HCT116 (cell line): ENCODE measurements at regions not wholly inside any gene's neighbourhood (a gene's known extent, or its start where the extent isn't known, plus 50 kb on each side); places are given as distances from the start of the nearest gene placed in this dataset.
"Not testable (repeated sequence)": the region's sequence is repeated elsewhere in the genome, so short reads cannot be mapped to it uniquely, and the experiment has no call there.

Experiments used
- ATAC-seq: fragments of 200-7000 bp; cut with Tn5 transposase; 2 replicates; pipeline ENCODE4 v1.9.1; 2020; ENCODE audit warnings: mild to moderate bottlenecking, moderate library complexity
- BruUV-seq: library from RNA; stranded (reverse); fragments of 400-500 nt; replicated peaks from 2 replicates; lab custom pipeline; 2021; lab: Mats Ljungman, UMichigan
- CTCF ChIA-PET: fragments of 300-600 bp; sonication (Branson Sonifier 250); formaldehyde crosslinking; loops from one replicate; lab custom pipeline; 2021; ENCODE audit warnings: antibody characterized with exemption; lab: Charles Lee
- POLR2A ChIA-PET: fragments of 300-600, 350-600 bp; sonication (Branson Sonifier 250); formaldehyde crosslinking; loops from one replicate; lab custom pipeline; 2021; ENCODE audit warnings: antibody characterized with exemption; lab: Charles Lee
- RAD21 ChIA-PET, 2 experiments: fragments of 300-600 bp; sonication (Branson Sonifier 250); formaldehyde crosslinking; loops; one replicate each; lab custom pipeline; 2023; ENCODE audit warnings: low total read pairs in 2 of 2; ENCODE audit not compliant: uncharacterized antibody in 2 of 2, unreplicated experiment in 2 of 2, low non-redundant PET in 1 of 2; lab: Charles Lee
- DNase-seq: peaks from one replicate; pipeline ENCODE4 v3.0.0-alpha.2; 2010; ENCODE audit warnings: low read depth, low spot score
- H2AFZ ChIP-seq: fragments of 200-600 bp; shearing (Covaris generic), sonication (generic); 2 replicates; pipeline ENCODE4 v1.6.1; 2017; ENCODE audit warnings: low read depth, mixed run types, mixed read lengths, antibody characterized with exemption, low read length; ENCODE audit not compliant: poor library complexity, severe bottlenecking
- H3K27ac ChIP-seq: 2 replicates; pipeline ENCODE4 v1.5.1; 2012; ENCODE audit warnings: low read depth, low read length
- H3K27me3 ChIP-seq: fragments of 200-600 bp; sonication (generic); 2 replicates; pipeline ENCODE4 v1.6.1; 2016; ENCODE audit warnings: mixed run types, low read length, mixed read lengths; ENCODE audit not compliant: insufficient read depth
- H3K36me3 ChIP-seq, 2 experiments: fragments of 200-500 bp in 1 of 2; fragments of 200-600 bp in 1 of 2; sonication (Bioruptor generic) in 1 of 2; sonication (generic) in 1 of 2; 2 replicates each; pipeline versions ENCODE4 v1.5.1 to v1.6.1; 2014 to 2016; ENCODE audit warnings: low read length in 2 of 2, inconsistent platforms in 1 of 2, mixed read lengths in 1 of 2, mixed run types in 1 of 2; ENCODE audit not compliant: insufficient read depth in 2 of 2, control insufficient read depth in 1 of 2
- H3K4me1 ChIP-seq, 2 experiments: fragments of 200-600 bp in 1 of 2; sonication (generic) in 1 of 2; 2 replicates each; pipeline versions ENCODE4 v1.5.1 to v1.6.1; 2012 to 2017; ENCODE audit warnings: low read length in 2 of 2, inconsistent platforms in 1 of 2, mild to moderate bottlenecking in 1 of 2, mixed read lengths in 1 of 2, mixed run types in 1 of 2, moderate library complexity in 1 of 2; ENCODE audit not compliant: insufficient read depth in 2 of 2, control insufficient read depth in 1 of 2
- H3K4me2 ChIP-seq: fragments of 200-600 bp; sonication (generic); 2 replicates; pipeline ENCODE4 v1.6.1; 2017; ENCODE audit warnings: mixed run types, low read length, mixed read lengths
- H3K4me3 ChIP-seq, 2 experiments: fragments of 200-600 bp in 1 of 2; sonication (generic) in 1 of 2; replicated peaks in 1 of 2; 2 replicates each; pipeline ENCODE4 v1.5.1; 2011 to 2016; ENCODE audit warnings: low read length in 2 of 2, control low read depth in 1 of 2, low read depth in 1 of 2, mild to moderate bottlenecking in 1 of 2, mixed read lengths in 1 of 2, mixed run types in 1 of 2
- H3K79me2 ChIP-seq: fragments of 200-600 bp; sonication (generic); 2 replicates; pipeline ENCODE4 v1.6.1; 2017; ENCODE audit warnings: mild to moderate bottlenecking, mixed run types, low read length, moderate library complexity, mixed read lengths; ENCODE audit not compliant: insufficient read depth
- H3K9ac ChIP-seq: fragments of 200-600 bp; sonication (generic); 2 replicates; pipeline ENCODE4 v1.6.1; 2016; ENCODE audit warnings: low read length, mixed read lengths
- H3K9me2 ChIP-seq: fragments of 200-600 bp; sonication (generic), shearing (Covaris generic); 2 replicates; pipeline ENCODE4 v1.6.1; 2017; ENCODE audit warnings: mixed run types, mild to moderate bottlenecking, moderate library complexity; ENCODE audit not compliant: insufficient read depth
- H3K9me3 ChIP-seq, 2 experiments: fragments of 200-500 bp in 1 of 2; fragments of 200-600 bp in 1 of 2; sonication (Bioruptor generic) in 1 of 2; sonication (generic) in 1 of 2; 2 replicates each; pipeline ENCODE4 v1.6.1; 2014 to 2017; ENCODE audit warnings: low read length in 2 of 2, mixed read lengths in 2 of 2, inconsistent platforms in 1 of 2, low read depth in 1 of 2, mild to moderate bottlenecking in 1 of 2, mixed run types in 1 of 2, moderate library complexity in 1 of 2; ENCODE audit not compliant: control insufficient read depth in 1 of 2, insufficient read depth in 1 of 2
- H4K20me1 ChIP-seq: fragments of 200-600 bp; sonication (generic), shearing (Covaris generic); 2 replicates; pipeline ENCODE4 v1.6.1; 2017; ENCODE audit warnings: mixed run types, mild to moderate bottlenecking, moderate library complexity; ENCODE audit not compliant: insufficient read depth
- ATF3 ChIP-seq: IDR thresholded peaks from 2 replicates; pipeline ENCODE4 v1.6.1; 2012
- CEBPB ChIP-seq: IDR thresholded peaks from 2 replicates; pipeline ENCODE4 v1.6.1; 2012; ENCODE audit warnings: low read depth
- CTCF ChIP-seq, 3 experiments: fragments of 200-600 bp in 1 of 3; sonication (generic) in 1 of 3; IDR thresholded peaks in 2 of 3; conservative IDR thresholded peaks in 1 of 3; 2 replicates each; pipeline ENCODE4 v1.5.1; 2012 to 2017; ENCODE audit warnings: low read depth in 2 of 3, low read length in 2 of 3, antibody characterized with exemption in 1 of 3, borderline replicate concordance in 1 of 3, control low read depth in 1 of 3, mild to moderate bottlenecking in 1 of 3, mixed read lengths in 1 of 3, mixed run types in 1 of 3, moderate library complexity in 1 of 3; ENCODE audit not compliant: insufficient read depth in 1 of 3
- ELF1 ChIP-seq: IDR thresholded peaks from 2 replicates; pipeline ENCODE4 v1.6.1; 2012; ENCODE audit warnings: low read depth, borderline replicate concordance
- EZH2phosphoT487 ChIP-seq: fragments of 200-600 bp; IDR thresholded peaks from 2 replicates; pipeline ENCODE4 v1.6.1; 2018; ENCODE audit warnings: antibody characterized with exemption, borderline replicate concordance
- FOSL1 ChIP-seq: IDR thresholded peaks from 2 replicates; pipeline ENCODE4 v1.6.1; 2012; ENCODE audit warnings: low read depth
- JUND ChIP-seq: IDR thresholded peaks from 2 replicates; pipeline ENCODE4 v1.6.1; 2012
- MAX ChIP-seq: IDR thresholded peaks from 2 replicates; pipeline ENCODE4 v1.6.1; 2012
- POLR2AphosphoS5 ChIP-seq: IDR thresholded peaks from 2 replicates; pipeline ENCODE4 v1.6.1; 2011; ENCODE audit warnings: mild to moderate bottlenecking, low read depth, low read length, moderate library complexity
- RAD21 ChIP-seq: IDR thresholded peaks from 2 replicates; pipeline ENCODE4 v1.6.1; 2012; ENCODE audit warnings: low read depth, mild to moderate bottlenecking
- SIN3A ChIP-seq: IDR thresholded peaks from 2 replicates; pipeline ENCODE4 v1.6.1; 2012; ENCODE audit warnings: low read depth
- TCF7L2 ChIP-seq: IDR thresholded peaks from 2 replicates; pipeline ENCODE4 v1.7.0; 2011; ENCODE audit warnings: borderline replicate concordance, inconsistent platforms; ENCODE audit not compliant: insufficient read depth, insufficient read length; ENCODE audit errors: extremely low read depth
- YY1 ChIP-seq: IDR thresholded peaks from 2 replicates; pipeline ENCODE4 v1.6.1; 2011; ENCODE audit warnings: low read length, low read depth, moderate library complexity, mild to moderate bottlenecking; ENCODE audit not compliant: insufficient replicate concordance; ENCODE audit errors: extremely low read depth
- ZBTB33 ChIP-seq: IDR thresholded peaks from 2 replicates; pipeline ENCODE4 v1.6.1; 2011; ENCODE audit warnings: mild to moderate bottlenecking, low read length, moderate library complexity; ENCODE audit not compliant: insufficient replicate concordance; ENCODE audit errors: extremely low read depth
- ZFX ChIP-seq: fragments of 450-650 bp; IDR thresholded peaks from 2 replicates; pipeline ENCODE4 v1.6.1; 2017
- intact Hi-C: fragments of 100-400 bp; cut with micrococcal nuclease; formaldehyde crosslinking; loops from 2 replicates; pipeline ENCODE4 v1.10.0; 2022

GRCh38 chr17:77089124-77089490, 51.7 kb upstream of the SEC14L1 start:
- intact Hi-C loops = loop anchor here (5.0 kb wide), 2 partner anchors 108 to 388 kb away; no protein-coding TSS in a partner anchor
- POLR2A ChIA-PET = interaction anchor here (1.0 to 1.8 kb wide), 5 partner anchors 10 to 221 kb away, joined by 3 to 11 read pairs (median 5); partner anchors contain the start of gene MGAT5B
- no peak for DNase-seq
- H3K9ac ChIP-seq = peak overlapping the region; percentile 94
- H3K9me2 ChIP-seq = no peaks in the 10 kb centered on the region
- RAD21 ChIA-PET = interaction anchor here (0.6 to 1.3 kb wide), 3 partner anchors 10 to 749 kb away, joined by 3 to 7 read pairs (median 5); no protein-coding TSS in a partner anchor
- peak overlapping the region; percentile 83 to 100 for H3K4me3 ChIP-seq
- H3K36me3 ChIP-seq = peaks cover 33 to 45% of the 10 kb centered on the region in 2 experiments; a peak in 3 of 4 replicates
- H3K4me1 ChIP-seq = peaks cover 15 to 34% of the 10 kb centered on the region in 2 experiments
- H2AFZ ChIP-seq = no peak overlapping the region
- no peaks in the 10 kb centered on the region for H3K9me3 ChIP-seq
- BruUV-seq = no TSS peak
- H3K79me2 ChIP-seq = peaks cover 56% of the 10 kb centered on the region
- peak overlapping the region; percentile 87 for H3K4me2 ChIP-seq
- H4K20me1 ChIP-seq = no peaks in the 10 kb centered on the region
- H3K27ac ChIP-seq = peak overlapping the region; percentile 89
- no peaks in the 10 kb centered on the region for H3K27me3 ChIP-seq
- no peak for ATAC-seq
- TF ChIP-seq MAX (no peak), YY1 (no peak), POLR2AphosphoS5 (no peak), FOSL1 (no peak), ATF3 (no peak), JUND (no peak), CTCF (IDR thresholded peaks at IDR 0.05 in 2 of 3, conservative IDR thresholded peaks at IDR 0.05 in 1 of 3; ENCODE audit: borderline replicate concordance in 1 of 3, insufficient read depth in 1 of 3, low read depth in 2 of 3, low read length in 2 of 3) (no peak), RAD21 (no peak), ELF1 (no peak; the same call in 1 of the 2 replicates), ZBTB33 (no peak), TCF7L2 (no peak), CEBPB (no peak), EZH2phosphoT487 (no peak), SIN3A (no peak), ZFX (no peak)
- CTCF ChIA-PET = interaction anchor here (1.0 to 2.7 kb wide), 9 partner anchors 10 to 221 kb away, joined by 4 to 19 read pairs (median 6); partner anchors contain the start of gene MGAT5B

- H4K20me1 ChIP-seq, H3K27me3 ChIP-seq, H3K9me2 ChIP-seq, DNase-seq, RAD21 ChIA-PET, BruUV-seq, CTCF ChIA-PET, H2AFZ ChIP-seq, H3K9me3 ChIP-seq, ATAC-seq: not testable (repeated sequence)
- H3K36me3 ChIP-seq = peaks cover 37 to 52% of the 10 kb centered on the region in 2 experiments; a peak in 3 of 4 replicates
- peaks cover 15 to 34% of the 10 kb centered on the region in 2 experiments for H3K4me1 ChIP-seq
- POLR2A ChIA-PET = interaction anchor here (0.8 to 1.9 kb wide), 3 partner anchors 10 to 32 kb away, joined by 3 to 5 read pairs (median 4); no protein-coding TSS in a partner anchor
- intact Hi-C loops = loop anchor here (5.0 kb wide), 2 partner anchors 107 to 387 kb away; no protein-coding TSS in a partner anchor
- peaks cover 61% of the 10 kb centered on the region for H3K79me2 ChIP-seq
- peak overlapping the region; percentile 94 for H3K9ac ChIP-seq
- peak overlapping the region; percentile 87 for H3K4me2 ChIP-seq
- H3K4me3 ChIP-seq = peak overlapping the region; percentile 83 to 100
- H3K27ac ChIP-seq = peak overlapping the region; percentile 89; the same call in 1 of the 2 replicates
Measured at GRCh38 chr17:77089949-77090348, 50.8 kb upstream of the SEC14L1 start.
